COLO829 (cell line): ENCODE measurements at regions not wholly inside any gene's neighbourhood (a gene's known extent, or its start where the extent isn't known, plus 50 kb on each side); places are given as distances from the start of the nearest gene placed in this dataset.

Experiments
- DNase-seq: peaks from one replicate; pipeline ENCODE4 v3.0.0; 2012; ENCODE audit warnings: low spot score

DNA sequence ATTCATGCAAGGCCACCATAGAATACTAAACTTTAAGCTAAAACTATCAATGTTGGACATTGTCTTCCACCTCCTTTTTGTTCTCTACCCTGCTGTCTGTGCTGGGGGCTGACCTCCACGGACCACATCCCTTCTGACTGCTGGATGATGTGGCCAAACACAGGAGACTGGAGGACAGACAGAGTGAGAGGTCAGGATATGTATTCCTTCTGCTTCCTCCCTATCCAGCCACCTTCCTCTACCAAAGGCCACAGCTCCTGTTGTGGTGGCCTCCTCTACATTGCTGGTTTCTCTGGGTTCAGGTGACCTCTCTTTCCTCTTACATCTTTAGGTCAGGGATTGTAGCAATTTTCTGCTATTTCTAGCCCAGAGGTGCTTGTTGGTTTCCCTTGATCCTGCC lies 148.1 kb downstream of the ACTBL2 start:
- DNase-seq, result no peak

DNA sequence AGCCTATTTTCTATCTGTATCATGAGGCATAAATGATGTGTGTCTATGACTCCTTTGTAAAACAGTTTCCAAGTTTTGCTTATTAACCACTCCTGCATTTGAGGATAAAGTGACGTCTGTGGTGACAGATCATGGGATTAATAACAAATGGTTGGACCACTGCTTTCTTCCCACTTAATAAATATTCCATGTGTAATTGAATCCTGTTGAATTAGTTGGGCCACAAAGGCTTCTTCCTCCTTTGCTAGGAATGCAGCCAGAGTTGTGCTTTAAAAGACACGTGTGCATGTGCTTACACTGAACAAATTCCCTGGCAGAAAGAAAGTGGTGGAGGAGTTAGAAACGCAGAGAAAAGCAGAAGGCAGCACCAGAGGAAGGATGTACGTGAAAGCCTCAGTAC lies 150.2 kb downstream of the ACTBL2 start:
- no peak for DNase-seq

DNA sequence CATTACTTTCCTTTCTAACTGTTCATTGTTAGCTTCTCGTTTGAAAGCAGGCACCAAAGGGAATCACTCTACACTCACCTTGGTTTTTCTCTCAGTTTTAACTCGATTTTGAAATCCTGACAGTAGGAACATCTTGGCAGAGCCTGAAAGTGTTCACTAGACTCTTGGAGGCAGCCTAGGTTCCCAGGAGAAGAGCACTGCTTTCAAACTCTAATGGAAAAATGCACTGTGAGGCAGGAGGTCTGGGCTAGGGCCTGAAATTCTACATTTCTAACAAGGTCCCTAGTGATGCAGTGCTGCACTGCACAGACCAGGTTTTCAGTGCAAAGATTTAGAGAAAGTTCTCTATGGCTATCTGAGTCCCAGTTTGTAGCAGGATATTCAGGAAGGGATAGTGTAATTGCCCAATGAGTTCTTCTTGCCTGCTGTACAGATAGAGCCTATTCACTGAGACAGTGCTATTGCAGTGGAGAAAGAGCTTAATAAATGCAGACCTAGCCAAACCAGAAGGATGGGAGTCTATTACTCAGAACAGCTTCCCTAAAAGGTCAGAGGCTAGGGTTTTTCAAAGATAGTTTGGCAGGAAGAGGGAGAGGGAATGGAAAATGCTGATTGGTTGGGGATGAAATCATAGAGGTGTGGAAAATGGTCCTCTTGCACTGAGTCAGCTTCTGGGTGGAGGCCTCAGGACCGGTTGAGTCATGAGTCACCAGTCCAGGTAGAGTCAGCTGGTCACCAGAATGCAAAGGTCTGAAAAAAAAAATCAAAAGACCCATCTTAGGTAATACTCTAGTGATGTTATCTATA lies 153.9 kb downstream of the GPBP1 start:
- DNase-seq, result no peak

DNA sequence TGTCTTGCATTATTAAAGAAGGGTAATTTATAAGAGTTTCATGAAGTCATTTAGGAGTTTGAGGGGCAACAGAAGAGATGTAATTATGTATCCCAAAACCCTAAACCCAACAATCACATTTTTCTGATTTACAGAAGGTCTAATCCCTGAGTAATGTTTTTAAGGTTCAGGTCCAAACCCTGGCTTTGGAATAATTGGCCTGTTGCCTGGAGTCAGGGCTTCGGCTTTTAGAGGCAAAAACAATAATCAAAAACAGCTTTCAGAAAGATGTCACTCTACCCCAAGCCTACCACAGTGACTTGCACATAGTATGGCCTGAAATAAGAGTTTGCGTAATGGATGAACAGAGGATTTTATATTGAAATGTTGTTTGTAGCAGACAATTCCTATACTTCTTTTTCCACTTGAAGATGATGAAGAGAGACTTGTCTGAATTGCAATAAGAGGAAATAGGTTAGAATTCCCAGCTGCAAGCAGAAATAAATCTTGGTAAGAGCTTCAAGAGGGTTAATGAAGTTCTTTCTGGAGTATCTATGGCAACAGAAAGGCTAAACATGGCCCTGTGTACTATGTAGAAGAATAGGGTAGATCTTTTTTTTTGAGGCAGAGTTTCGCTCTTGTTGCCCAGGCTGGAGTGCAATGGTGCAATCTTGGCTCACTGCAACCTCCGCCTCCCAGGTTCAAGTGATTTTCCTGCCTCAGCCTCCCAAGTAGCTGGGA lies 152.0 kb downstream of the GPBP1 start:
- no peak for DNase-seq

DNA sequence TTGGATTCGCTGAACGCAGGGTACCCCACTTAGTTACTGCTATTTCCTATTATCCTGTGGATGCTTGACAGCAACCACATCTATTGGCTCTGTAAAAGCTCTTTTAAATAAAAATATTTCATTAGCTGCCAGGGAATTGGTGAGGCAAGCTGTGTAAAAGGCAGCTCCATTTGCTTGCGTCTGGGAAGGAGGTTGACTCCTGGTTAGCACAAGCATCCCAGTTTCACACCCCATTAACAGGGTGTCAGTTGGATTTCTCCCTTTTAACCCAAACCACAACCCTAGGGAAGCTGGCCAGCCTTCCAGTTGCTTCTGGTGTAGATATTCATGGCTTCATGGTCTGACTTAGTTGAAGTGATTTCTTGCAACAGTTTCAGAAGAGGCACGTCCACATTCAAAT lies 151.0 kb downstream of the GPBP1 start:
- DNase-seq, result peak; percentile 12

DNA sequence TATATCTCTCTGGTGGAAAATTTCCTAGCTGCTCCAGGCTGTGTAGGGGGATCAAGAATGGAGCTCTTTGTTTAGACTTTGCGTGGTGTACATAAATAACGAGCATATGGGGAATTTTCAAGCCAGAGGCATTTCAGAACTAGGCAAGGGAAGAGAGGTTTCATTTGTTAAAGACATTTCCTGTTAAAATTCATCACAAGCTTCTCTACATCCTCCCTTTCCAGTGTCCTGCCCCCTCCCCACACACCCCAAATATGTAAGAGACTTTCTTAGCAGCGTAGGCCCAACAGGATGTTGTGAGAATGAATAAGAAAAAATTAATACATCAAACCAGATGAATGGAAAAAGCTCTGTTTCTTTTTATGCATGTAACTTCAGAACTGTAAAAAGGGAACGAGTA lies 150.3 kb downstream of the GPBP1 start:
- peak; percentile 91 for DNase-seq

DNA sequence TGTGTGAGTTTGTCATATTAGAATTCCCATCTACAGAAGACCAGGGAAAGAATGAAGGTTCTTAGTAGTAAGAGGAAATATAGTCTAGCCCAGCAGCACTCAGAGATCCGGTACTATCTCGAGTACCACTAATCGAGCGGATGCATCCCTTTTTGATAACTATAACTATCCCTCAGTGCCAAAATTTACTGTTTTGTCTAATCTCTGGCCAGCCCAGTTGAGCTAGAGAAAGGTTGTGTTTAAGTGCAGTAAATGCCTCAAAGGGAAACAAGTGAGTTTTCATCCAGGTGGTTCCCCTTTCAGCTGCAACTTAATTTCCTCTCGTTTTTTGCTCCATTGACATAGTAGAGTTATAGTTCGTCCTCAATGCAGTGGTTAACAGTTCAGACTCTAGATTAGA lies 146.7 kb downstream of the GPBP1 start:
- no peak for DNase-seq

DNA sequence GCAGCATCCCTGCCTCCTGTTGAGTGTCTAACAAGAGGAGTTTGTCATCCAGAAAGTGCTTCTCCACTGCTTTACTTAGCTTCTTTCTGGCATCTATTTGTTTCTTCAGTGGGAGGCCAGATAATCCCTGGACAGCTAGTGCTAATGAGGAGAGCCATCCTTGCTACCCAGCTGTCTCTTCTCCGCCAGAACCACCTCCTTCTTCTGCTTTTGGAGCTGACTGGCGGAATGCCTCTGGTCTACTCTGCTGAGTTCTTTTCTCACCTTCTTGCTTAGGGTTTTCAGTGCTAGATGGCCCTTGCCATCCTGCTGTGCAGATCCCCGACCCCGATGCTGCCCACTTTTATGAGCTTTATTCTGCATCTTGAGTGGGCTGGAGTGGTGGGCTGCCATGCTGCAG lies 145.8 kb downstream of the GPBP1 start:
- no peak for DNase-seq

DNA sequence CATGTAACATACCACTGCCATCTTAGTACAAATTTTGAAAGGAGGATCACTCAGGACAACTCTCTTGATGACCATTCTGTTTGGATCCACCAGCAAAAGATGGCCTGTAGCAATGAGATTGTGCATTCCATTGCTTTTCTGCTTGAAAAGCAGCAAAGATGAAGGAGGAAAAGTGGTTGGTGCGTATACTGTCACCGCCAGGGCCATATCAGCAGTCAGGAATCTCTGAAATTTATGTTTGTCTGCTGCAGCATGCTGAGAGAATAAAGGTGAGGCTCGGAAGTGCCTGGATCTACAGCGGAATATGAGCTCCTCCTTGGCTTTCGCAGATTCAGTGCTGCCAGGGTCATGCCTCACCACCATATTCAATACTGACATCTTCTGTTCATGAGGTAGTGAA lies 144.4 kb downstream of the GPBP1 start:
- no peak for DNase-seq

DNA sequence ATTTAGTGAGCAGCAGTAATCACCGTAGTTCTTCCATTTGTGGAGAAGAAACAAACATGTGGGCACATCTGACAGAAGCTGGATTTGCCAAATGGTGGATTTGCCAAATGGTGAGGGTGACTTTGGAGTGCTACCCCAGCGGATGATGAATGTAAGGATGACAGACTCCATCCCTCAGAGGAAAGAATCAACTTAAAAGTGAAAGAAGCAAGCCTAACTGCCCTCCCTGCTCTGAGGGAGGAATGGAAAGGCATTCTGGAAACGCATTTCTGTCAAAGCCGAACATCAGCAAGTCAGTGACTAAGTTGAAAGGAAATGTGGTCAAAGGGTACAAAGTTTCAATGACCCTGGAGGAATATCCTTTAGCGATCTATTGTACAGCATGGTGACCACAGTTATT lies 143.5 kb downstream of the GPBP1 start:
- DNase-seq, result no peak

DNA sequence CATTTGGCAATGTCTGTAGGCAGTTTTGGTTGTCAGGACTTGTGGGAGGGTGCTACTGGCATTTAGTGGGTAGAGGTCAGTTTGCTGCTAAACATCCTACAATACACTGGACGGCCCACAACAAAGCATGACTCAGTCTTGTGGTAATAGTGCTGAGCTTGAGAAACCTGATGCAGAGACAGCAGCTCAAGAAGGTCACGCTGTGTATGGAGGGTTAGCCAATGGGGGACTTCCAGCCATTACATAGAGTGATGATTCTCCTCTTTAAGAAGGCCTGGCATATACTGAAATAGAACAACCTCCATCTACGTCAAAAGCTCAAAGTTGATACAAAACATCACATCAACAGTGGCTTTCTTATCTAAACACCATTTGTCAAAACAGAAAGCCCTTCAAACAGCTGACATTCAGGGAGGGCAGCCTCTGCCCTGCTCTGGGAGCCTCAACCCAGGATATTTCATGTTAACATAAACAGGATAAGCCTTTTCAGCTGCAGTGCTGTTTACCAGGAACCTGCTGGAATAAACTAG lies 143.0 kb downstream of the GPBP1 start:
- peak; percentile 46 for DNase-seq

DNA sequence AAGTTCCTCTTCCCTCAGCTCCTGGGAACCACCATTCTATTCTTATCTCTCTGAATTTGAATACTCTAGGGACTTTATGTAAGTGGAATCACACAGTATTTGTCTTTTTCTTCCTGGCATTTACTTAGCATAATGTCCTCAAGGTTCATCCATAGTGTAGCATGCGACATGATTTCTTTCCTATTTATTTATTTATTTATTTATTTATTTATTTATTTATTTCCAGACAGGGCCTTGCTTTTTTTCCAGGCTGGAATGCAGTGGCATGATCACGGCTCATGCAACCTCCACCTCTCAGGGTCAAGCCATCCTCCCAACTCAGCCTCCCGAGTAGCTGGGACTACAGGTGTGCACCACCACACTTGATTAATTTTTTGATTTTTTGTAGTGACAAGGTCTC lies 142.1 kb downstream of the GPBP1 start:
- DNase-seq, result no peak
